Mononuclear cell (primary cell): ENCODE measurements at regions not wholly inside any gene's neighbourhood (a gene's known extent, or its start where the extent isn't known, plus 50 kb on each side); places are given as distances from the start of the nearest gene placed in this dataset.

Experiments used
- H3K27me3 ChIP-seq: 2 replicates; pipeline ENCODE4 v1.6.0; 2011; ENCODE audit warnings: low read length, control low read depth; ENCODE audit not compliant: insufficient read depth
- H3K4me1 ChIP-seq: 2 replicates; pipeline ENCODE4 v1.5.1; 2011; ENCODE audit warnings: mild to moderate bottlenecking, low read length, control low read depth; ENCODE audit not compliant: insufficient read depth
- H3K4me3 ChIP-seq: 2 replicates; pipeline ENCODE4 v1.5.1; 2011; ENCODE audit warnings: mild to moderate bottlenecking, low read length, moderate library complexity
- H3K9me3 ChIP-seq: 2 replicates; pipeline ENCODE4 v1.5.1; 2011; ENCODE audit warnings: low read depth, mild to moderate bottlenecking, control low read depth, low read length

DNA sequence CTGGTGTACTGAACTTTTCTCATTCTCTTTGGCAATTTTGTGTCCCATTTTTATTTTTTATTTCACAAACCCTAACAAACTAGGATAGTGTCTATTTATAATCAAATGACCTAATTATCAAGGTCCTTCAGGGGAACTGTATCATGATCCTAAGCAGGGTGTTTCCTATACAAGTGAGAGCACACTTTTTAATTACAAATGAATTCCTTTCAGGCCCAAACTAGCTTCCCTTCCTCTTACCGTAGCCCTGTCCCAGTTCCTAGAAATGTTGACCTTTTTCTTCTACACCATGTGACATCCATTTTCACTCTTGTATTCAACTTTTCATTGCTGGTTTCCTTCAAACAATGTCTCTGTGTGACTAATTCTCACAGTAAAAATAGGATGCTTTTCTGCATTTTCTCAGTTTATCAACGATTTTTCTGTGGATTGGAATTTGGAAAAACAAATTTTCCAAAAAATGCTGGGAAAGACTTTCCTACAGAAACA, 411.4 kb downstream of the CCDC91 start:
- no peaks in the 10 kb centered on the region for H3K4me1 ChIP-seq
- no peaks in the 10 kb centered on the region for H3K27me3 ChIP-seq
- H3K9me3 ChIP-seq, result no peaks in the 10 kb centered on the region
- H3K4me3 ChIP-seq, result no peak overlapping the region

DNA sequence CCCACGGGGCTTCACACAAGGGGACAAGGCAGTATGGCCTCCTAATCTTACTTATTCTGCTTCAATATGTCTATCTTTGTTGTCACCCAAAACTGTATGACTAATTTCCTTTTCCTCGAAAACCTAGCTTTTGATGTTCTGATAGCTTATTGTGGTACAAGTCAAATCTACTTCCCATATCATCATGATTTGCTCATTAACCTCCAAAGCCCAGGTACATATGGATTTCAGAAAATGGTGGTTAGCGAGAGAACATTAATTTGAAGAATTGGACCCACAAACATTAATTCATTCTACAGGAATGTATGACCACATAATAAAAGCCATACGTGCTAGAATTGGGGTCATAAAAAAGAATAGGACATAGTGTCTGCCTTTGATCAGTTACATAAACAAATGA, 412.5 kb downstream of the CCDC91 start:
- Histone ChIP-seq H3K4me1 (no peaks in the 10 kb centered on the region), H3K27me3 (no peaks in the 10 kb centered on the region), H3K4me3 (no peak overlapping the region)

GRCh38 chr12:28603239-28603638, 413.0 kb downstream of the CCDC91 start:
- no peaks in the 10 kb centered on the region for H3K27me3 ChIP-seq
- H3K9me3 ChIP-seq, result peaks cover 12% of the 10 kb centered on the region
- H3K4me3 ChIP-seq, result no peak overlapping the region
- no peaks in the 10 kb centered on the region for H3K4me1 ChIP-seq

More for the DNA sequence above, 412.5 kb downstream of the CCDC91 start:
- H3K9me3 ChIP-seq, result peaks cover 11% of the 10 kb centered on the region

GRCh38 chr12:28603801-28604200, 413.5 kb downstream of the CCDC91 start:
- Histone ChIP-seq H3K4me3 (no peak overlapping the region), H3K9me3 (peaks cover 12% of the 10 kb centered on the region), H3K27me3 (no peaks in the 10 kb centered on the region), H3K4me1 (no peaks in the 10 kb centered on the region)

DNA sequence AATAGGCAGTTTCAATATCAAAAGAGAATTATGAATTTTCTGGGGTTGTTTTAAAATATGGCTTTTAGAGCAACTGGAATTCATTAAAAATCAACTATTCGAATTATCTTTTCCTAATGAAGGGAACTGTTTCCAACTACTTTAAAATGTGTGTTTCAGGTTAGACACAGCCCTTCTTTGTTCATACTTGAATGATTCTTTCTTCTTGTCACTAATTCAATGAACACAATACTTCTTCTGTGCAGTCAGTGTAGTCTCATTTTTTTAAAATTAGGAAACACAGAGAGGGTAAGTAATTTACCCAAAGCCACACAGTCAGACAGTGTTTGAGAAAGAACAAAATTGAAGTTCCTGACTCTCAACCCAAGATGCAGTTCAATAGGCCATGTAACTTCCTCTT, 414.0 kb downstream of the CCDC91 start:
- H3K4me1 ChIP-seq, result no peaks in the 10 kb centered on the region

GRCh38 chr12:28606967-28607557, 416.8 kb downstream of the CCDC91 start:
- Histone ChIP-seq H3K4me3 (no peak overlapping the region), H3K9me3 (peaks cover 12% of the 10 kb centered on the region), H3K27me3 (no peaks in the 10 kb centered on the region), H3K4me1 (no peaks in the 10 kb centered on the region)

More for the DNA sequence above, 414.0 kb downstream of the CCDC91 start:
- Histone ChIP-seq H3K27me3 (no peaks in the 10 kb centered on the region), H3K9me3 (peaks cover 12% of the 10 kb centered on the region), H3K4me3 (no peak overlapping the region)

GRCh38 chr12:28610401-28611114, 420.3 kb downstream of the CCDC91 start:
- Histone ChIP-seq H3K9me3 (peaks cover 12% of the 10 kb centered on the region), H3K27me3 (peaks cover 3% of the 10 kb centered on the region), H3K4me1 (no peaks in the 10 kb centered on the region), H3K4me3 (no peak overlapping the region)

DNA sequence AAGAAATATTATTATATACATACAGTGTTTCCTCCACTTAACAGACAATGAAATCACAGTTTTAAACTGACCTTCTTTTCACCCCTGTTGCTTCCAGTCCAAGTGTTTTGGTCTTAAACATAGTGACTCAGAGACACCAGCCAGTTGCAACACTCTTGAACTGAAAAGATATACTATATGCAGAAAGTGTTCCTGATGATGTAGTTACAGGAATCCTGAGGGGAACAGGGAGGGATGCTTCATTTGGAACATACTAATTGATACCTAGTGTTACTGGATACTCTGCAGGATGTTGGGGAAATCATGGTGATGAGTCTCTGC, 420.8 kb downstream of the CCDC91 start:
- no peaks in the 10 kb centered on the region for H3K4me1 ChIP-seq
- peaks cover 3% of the 10 kb centered on the region for H3K27me3 ChIP-seq
- no peak overlapping the region for H3K4me3 ChIP-seq
- H3K9me3 ChIP-seq, result peaks cover 12% of the 10 kb centered on the region

DNA sequence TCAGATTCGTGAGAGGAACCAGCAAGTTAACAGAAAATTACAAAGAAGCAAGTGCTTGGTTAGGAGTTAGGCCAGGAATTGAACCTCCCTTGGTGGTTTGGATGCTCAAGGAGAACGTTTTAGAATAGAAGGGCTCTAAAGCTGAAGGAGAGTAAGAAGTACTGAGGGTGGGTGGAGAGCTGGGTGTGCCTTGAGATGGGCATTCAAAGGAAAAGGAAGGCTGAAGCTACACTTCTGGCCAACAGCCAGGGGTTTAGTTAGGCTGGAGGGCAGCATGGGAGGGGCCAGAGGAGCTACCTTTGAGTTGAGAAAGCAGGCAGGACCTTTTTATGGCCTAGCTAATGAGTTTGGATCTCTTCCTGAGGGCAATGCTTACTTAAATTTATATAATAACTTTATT, 421.2 kb downstream of the CCDC91 start:
- Histone ChIP-seq H3K4me1 (no peaks in the 10 kb centered on the region), H3K27me3 (peaks cover 3% of the 10 kb centered on the region), H3K9me3 (peaks cover 12% of the 10 kb centered on the region), H3K4me3 (no peak overlapping the region)

DNA sequence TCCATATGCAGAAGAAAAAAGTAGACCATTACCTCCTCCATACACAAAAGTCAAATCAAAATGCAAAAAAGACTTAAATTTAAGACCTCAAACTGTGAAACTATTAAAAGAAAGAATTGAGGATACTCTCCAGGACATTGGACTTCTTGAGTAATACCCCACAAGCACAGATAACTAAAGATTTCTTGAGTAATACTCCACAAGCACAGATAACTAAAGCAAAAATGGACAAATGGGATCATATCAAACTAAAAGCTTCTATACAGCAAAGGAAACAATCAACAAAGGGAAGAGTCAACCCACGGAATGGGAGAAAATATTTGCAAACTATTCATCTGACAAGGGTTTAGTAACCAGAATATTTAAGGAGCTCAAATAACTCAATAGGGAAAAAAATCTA, 427.9 kb downstream of the CCDC91 start:
- Histone ChIP-seq H3K27me3 (peaks cover 3% of the 10 kb centered on the region), H3K4me3 (no peak overlapping the region), H3K9me3 (no peaks in the 10 kb centered on the region), H3K4me1 (no peaks in the 10 kb centered on the region)

DNA sequence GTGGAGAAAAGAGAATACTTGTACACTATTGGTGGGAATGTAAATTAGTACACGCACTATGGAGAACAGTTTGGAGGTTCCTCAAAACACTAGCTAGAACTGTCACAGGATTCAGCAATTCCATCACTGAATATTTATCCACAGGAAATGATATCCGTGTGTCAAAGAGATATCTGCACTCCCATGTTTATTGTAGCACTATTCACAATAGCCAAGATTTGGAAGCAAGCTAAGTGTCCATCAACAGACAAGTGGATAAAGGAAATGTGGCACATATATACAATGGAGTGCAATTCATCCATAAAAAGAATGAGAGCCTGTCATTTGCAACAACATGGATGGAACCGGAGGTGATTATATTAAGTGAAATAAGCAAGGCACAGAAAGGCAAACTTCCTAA, 428.5 kb downstream of the CCDC91 start:
- Histone ChIP-seq H3K4me1 (no peaks in the 10 kb centered on the region), H3K9me3 (no peaks in the 10 kb centered on the region), H3K4me3 (no peak overlapping the region), H3K27me3 (no peaks in the 10 kb centered on the region)

GRCh38 chr12:28620281-28620680, 430.0 kb downstream of the CCDC91 start:
- no peaks in the 10 kb centered on the region for H3K27me3 ChIP-seq
- H3K9me3 ChIP-seq, result no peaks in the 10 kb centered on the region
- no peaks in the 10 kb centered on the region for H3K4me1 ChIP-seq
- no peak overlapping the region for H3K4me3 ChIP-seq

DNA sequence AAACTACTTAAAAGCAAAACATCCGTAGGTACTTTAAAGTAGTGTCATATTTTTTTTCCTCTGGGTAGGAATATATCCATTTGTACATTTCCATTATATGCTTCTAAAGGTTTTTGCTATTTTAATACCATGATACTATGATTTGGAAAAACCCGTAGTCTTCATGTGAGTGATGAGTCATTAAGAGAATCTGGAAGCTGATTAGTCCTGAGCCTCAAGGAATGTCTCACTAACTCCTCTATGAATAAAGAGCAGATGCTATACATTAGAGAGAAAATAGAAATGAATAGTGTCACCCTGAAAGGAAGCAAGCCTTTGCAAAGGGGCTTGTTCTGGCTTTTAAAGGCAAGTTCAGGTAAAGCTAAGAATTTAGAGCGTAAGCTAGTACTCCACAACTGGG, 432.1 kb downstream of the CCDC91 start:
- Histone ChIP-seq H3K4me3 (no peak overlapping the region), H3K27me3 (no peaks in the 10 kb centered on the region), H3K4me1 (no peaks in the 10 kb centered on the region), H3K9me3 (no peaks in the 10 kb centered on the region)

DNA sequence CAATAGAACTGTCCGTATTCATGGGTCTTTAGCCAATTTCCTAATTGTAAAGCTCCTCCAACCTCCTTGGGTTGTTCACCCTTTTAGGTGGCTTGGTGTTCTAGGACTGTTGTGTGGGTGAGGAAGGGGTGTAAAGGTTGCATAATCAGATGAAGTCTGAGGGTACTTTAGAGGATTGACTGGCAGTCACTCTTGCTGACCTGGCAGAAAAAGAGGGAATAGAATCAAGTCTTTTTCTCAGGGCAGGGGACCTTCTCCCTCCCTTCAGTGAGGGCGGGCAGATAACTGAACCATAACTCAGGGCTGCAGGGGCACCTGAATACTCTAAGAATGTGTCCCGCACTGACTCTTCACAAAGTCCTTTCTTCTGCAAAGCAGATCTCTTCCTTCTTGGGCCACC, 436.2 kb downstream of the CCDC91 start:
- no peak overlapping the region for H3K4me3 ChIP-seq
- no peaks in the 10 kb centered on the region for H3K9me3 ChIP-seq
- H3K27me3 ChIP-seq, result no peaks in the 10 kb centered on the region
- H3K4me1 ChIP-seq, result no peaks in the 10 kb centered on the region

GRCh38 chr12:28629691-28630090, 439.4 kb downstream of the CCDC91 start:
- no peaks in the 10 kb centered on the region for H3K4me1 ChIP-seq
- no peaks in the 10 kb centered on the region for H3K9me3 ChIP-seq
- no peaks in the 10 kb centered on the region for H3K27me3 ChIP-seq
- no peak overlapping the region for H3K4me3 ChIP-seq

DNA sequence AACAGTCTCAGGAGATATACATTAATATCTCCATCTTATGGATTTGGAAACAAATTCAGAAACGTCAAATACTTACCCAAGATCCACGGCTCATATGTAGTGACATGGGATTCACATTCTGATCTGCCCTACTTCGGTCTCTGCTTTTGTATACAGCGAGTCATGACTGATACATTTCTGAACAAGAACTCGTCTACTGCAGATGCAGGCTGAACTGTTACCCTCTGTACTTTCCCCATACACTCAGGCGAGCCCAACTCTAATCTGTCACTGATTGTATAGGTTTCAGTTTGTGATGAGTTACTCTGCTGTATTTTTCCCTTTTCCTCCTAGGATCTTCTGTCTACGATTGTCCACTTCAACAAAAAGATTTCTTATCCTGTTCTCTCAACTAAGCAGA, 441.6 kb downstream of the CCDC91 start:
- H3K9me3 ChIP-seq, result no peaks in the 10 kb centered on the region
- no peak overlapping the region for H3K4me3 ChIP-seq
- no peaks in the 10 kb centered on the region for H3K4me1 ChIP-seq
- no peaks in the 10 kb centered on the region for H3K27me3 ChIP-seq
